ENCODE measurements at regions not wholly inside any gene's neighbourhood (a gene's known extent, or its start where the extent isn't known, plus 50 kb on each side); places are given as distances from the start of the nearest gene placed in this dataset.

DNA sequence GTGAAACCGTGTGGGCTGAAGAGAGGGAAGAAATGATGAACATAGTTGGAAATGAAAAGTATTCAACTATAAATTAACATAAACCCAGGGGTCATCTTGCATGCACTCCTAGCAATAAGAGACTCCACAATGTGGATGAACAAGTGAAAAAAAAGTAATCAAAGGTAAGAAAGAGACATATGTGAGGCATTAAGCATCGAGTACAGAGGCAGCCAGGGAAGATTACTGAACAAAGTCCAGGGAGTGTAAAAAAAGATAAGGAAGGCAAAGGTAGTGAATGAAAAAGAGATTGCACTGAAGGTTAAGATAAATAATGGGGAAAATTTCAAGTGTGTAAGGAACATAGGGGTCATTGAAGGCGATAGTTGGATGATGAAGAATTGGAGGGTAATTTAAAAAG is 330.8 kb upstream of the PROX1 start:
- ChIA-PET CTCF (no interaction called here), POLR2A (no interaction called here)
- H3K27me3 Mint-ChIP-seq: no peaks in the 10 kb centered on the region
- no peak overlapping the region for H3K27ac Mint-ChIP-seq
- no peaks in the 10 kb centered on the region for H3K36me3 Mint-ChIP-seq (ENCODE audit: low read depth)
- no peaks in the 10 kb centered on the region for H3K4me1 Mint-ChIP-seq
- DNase-seq: no peak
- no peaks in the 10 kb centered on the region for H3K9me3 Mint-ChIP-seq
- H3K4me3 Mint-ChIP-seq: no peak overlapping the region

GRCh38 chr1:213657879-213658278 is 329.9 kb upstream of the PROX1 start:
- H3K27ac Mint-ChIP-seq: no peak overlapping the region
- no peak overlapping the region for H3K4me3 Mint-ChIP-seq
- no peak for DNase-seq
- H3K4me1 Mint-ChIP-seq: no peaks in the 10 kb centered on the region
- no peaks in the 10 kb centered on the region for H3K9me3 Mint-ChIP-seq
- H3K27me3 Mint-ChIP-seq: no peaks in the 10 kb centered on the region
- CTCF ChIA-PET: no interaction called here
- POLR2A ChIA-PET: no interaction called here
- H3K36me3 Mint-ChIP-seq (ENCODE audit: low read depth): no peaks in the 10 kb centered on the region

DNA sequence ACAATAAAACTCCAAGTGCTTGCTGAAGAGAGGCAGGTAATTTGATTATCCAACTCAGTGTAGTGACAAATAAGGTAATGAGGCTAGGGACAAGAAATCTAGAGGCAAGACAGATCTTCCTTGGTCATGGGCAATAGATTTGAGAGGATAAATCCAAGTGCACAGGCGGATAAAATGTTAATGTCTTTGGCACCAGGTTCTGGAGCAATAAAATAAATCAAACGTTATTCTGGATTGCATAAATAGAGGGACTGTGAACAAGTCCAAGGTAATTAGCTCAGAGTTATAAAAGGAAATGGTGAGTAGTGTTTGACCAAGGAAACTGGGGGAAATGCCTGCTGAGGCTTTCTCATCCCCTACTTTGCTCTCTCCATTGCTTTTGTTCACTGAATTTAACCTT is 329.3 kb upstream of the PROX1 start:
- no peaks in the 10 kb centered on the region for H3K4me1 Mint-ChIP-seq
- ChIA-PET CTCF (no interaction called here), POLR2A (no interaction called here)
- H3K4me3 Mint-ChIP-seq: no peak overlapping the region
- no peak for DNase-seq
- no peaks in the 10 kb centered on the region for H3K9me3 Mint-ChIP-seq
- H3K27me3 Mint-ChIP-seq: no peaks in the 10 kb centered on the region
- no peak overlapping the region for H3K27ac Mint-ChIP-seq
- H3K36me3 Mint-ChIP-seq (ENCODE audit: low read depth): no peaks in the 10 kb centered on the region

DNA sequence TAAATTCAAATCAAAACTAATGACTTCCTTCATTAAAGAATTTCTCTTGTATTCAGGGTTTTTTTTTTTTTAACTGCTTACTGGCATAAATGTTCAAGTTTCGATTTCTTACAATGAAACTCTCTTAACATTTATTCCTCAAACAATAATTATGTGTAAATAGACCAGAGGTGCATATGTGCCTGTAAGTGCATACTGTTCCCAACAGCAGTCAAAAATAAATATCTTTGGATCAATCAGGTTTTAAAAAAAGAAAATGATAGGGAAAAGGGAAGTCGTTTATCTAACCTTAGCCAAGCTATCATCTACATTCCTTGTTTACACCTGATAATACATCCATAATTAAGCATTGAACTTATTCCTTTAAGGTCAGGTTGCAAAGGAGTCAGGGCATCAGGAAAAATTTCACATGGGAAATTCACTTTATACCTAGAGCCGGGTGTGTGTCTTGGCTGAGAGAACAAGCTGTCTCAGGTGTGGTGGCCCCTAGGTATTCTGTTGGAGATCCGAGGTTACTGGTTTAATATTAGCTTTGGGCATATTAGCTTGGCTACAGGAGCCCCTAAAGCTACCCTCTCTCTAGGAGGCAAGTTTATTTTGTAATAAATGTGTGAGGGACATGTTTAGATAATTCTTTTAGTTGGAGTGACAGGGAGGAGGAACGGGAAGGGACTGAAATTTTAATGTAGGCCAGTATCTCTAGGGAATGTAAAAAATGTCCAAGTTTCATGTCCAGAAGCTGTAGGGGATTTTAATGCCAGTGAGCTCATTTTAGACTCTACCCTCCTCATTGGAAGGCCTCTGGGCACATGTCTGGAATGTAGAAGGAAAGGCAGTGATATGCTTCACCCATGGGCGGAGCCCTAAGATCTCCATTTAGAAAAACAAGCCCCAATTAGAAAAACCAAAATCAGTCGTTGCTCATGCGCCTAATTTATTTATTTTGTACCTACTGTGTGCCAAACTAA is 327.9 kb upstream of the PROX1 start:
- Mint-ChIP-seq H3K27me3 (no peaks in the 10 kb centered on the region), H3K36me3 (ENCODE audit: low read depth) (no peaks in the 10 kb centered on the region), H3K4me1 (no peaks in the 10 kb centered on the region), H3K27ac (no peak overlapping the region), H3K4me3 (no peak overlapping the region), H3K9me3 (no peaks in the 10 kb centered on the region)
- DNase-seq: no peak
- POLR2A ChIA-PET: no interaction called here
- CTCF ChIA-PET: no interaction called here

DNA sequence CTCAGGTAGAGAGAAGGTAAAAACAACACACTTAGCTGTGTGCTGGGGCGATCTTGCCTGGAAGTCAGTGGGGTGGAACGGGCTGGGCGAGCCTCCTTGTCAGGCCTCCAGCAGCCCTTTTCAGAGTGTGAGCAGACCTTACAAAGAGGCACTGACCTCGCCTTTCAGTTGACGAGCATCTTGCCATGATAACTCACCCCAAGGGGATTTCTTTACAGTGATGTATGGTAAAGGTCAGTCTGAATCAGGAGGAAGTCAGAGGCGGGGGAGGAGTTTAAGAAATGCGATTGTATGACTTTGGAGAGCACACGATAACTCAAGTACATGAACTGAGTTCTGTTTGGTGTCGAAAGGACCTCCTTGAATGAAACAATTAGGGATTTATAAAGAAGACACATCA is 326.5 kb upstream of the PROX1 start:
- no peaks in the 10 kb centered on the region for H3K36me3 Mint-ChIP-seq (ENCODE audit: low read depth)
- ChIA-PET CTCF (no interaction called here), POLR2A (no interaction called here)
- no peaks in the 10 kb centered on the region for H3K27me3 Mint-ChIP-seq
- no peak overlapping the region for H3K27ac Mint-ChIP-seq
- no peaks in the 10 kb centered on the region for H3K9me3 Mint-ChIP-seq
- no peak overlapping the region for H3K4me3 Mint-ChIP-seq
- no peaks in the 10 kb centered on the region for H3K4me1 Mint-ChIP-seq
- no peak for DNase-seq

DNA sequence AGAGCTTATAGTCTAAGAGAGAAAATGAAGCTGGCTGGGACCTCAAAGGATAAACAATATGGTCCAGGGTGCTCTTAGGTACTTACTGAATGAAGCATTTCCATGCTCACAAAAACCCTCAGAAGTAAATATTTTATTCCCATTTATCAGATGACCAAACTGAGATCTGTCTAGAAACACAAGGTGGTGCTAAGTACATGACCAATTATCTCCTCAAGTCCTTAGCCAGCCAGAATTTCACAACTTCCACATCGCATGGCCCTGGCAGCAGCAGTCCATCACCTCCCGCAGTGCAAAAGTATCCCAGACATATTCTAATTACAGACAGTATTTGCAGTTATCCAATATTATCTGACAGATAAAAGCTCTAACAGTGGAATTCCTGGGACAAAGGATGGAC is 321.7 kb upstream of the PROX1 start:
- ChIA-PET POLR2A (no interaction called here), CTCF (no interaction called here)
- Mint-ChIP-seq H3K4me1 (no peaks in the 10 kb centered on the region), H3K27me3 (no peaks in the 10 kb centered on the region), H3K9me3 (no peaks in the 10 kb centered on the region), H3K36me3 (ENCODE audit: low read depth) (no peaks in the 10 kb centered on the region), H3K27ac (no peak overlapping the region), H3K4me3 (no peak overlapping the region)
- no peak for DNase-seq

DNA sequence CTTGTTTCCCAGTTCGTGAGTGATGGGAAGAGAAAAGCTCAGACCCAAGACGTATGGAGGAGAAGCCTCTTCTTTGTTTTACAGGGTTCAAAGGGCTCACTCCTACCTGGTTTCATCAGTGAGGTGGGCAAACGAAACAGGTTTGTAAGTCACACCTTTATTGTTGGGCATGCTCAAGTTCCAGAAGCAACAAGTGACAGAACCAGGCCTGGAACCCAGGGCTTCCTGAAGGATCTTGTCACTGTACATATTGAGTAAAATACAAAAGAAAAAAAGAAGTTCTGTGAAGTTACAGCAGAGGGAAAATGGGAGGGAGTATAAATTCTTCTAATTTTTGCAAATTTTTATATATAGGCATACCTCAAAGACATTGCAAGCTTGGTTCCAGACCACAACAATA is 320.9 kb upstream of the PROX1 start:
- DNase-seq: no peak
- ChIA-PET CTCF (no interaction called here), POLR2A (no interaction called here)
- Mint-ChIP-seq H3K36me3 (ENCODE audit: low read depth) (no peaks in the 10 kb centered on the region), H3K4me1 (no peaks in the 10 kb centered on the region), H3K4me3 (no peak overlapping the region), H3K9me3 (no peaks in the 10 kb centered on the region), H3K27me3 (no peaks in the 10 kb centered on the region), H3K27ac (no peak overlapping the region)

- H3K27me3 Mint-ChIP-seq: no peaks in the 10 kb centered on the region
- no peak overlapping the region for H3K27ac Mint-ChIP-seq
- H3K36me3 Mint-ChIP-seq (ENCODE audit: low read depth): no peaks in the 10 kb centered on the region
Observed at GRCh38 chr1:213669512-213669911, 318.3 kb upstream of the PROX1 start.

GRCh38 chr1:213669964-213670691 is 317.6 kb upstream of the PROX1 start:
- ChIA-PET POLR2A (no interaction called here), CTCF (no interaction called here)
- no peaks in the 10 kb centered on the region for H3K4me1 Mint-ChIP-seq
- no peaks in the 10 kb centered on the region for H3K27me3 Mint-ChIP-seq
- no peaks in the 10 kb centered on the region for H3K36me3 Mint-ChIP-seq (ENCODE audit: low read depth)
- H3K4me3 Mint-ChIP-seq: no peak overlapping the region
- H3K9me3 Mint-ChIP-seq: no peaks in the 10 kb centered on the region
- DNase-seq: no peak
- H3K27ac Mint-ChIP-seq: no peak overlapping the region

More at GRCh38 chr1:213669512-213669911, 318.3 kb upstream of the PROX1 start:
- POLR2A ChIA-PET: no interaction called here
- no peaks in the 10 kb centered on the region for H3K4me1 Mint-ChIP-seq
- H3K4me3 Mint-ChIP-seq: no peak overlapping the region
- no peaks in the 10 kb centered on the region for H3K9me3 Mint-ChIP-seq
- DNase-seq: no peak
- CTCF ChIA-PET: no interaction called here

DNA sequence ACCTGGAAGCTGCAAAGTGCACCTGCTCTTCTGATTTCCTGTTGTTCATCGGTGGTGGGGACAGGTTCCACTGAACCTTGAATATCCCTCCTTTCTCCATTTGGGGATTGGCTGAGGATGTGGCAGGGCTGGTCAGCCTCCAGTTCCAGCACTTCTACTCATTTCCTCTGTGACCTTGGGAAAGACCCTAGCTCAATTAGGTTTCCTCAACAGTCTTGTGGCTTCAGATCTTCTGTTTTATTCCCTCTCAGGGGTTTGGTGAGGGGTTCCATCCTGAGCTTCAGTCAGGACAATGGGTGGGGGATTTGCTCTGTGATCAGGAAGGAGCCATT is 317.1 kb upstream of the PROX1 start:
- H3K27me3 Mint-ChIP-seq: no peaks in the 10 kb centered on the region
- no peak for DNase-seq
- no peak overlapping the region for H3K27ac Mint-ChIP-seq
- H3K9me3 Mint-ChIP-seq: no peaks in the 10 kb centered on the region
- no peaks in the 10 kb centered on the region for H3K36me3 Mint-ChIP-seq (ENCODE audit: low read depth)
- H3K4me1 Mint-ChIP-seq: no peaks in the 10 kb centered on the region
- no peak overlapping the region for H3K4me3 Mint-ChIP-seq
- ChIA-PET CTCF (no interaction called here), POLR2A (no interaction called here)

- no peaks in the 10 kb centered on the region for H3K27me3 Mint-ChIP-seq
- CTCF ChIA-PET: no interaction called here
Observed at GRCh38 chr1:213675043-213675442, 312.7 kb upstream of the PROX1 start.

GRCh38 chr1:213676736-213677135 is 311.0 kb upstream of the PROX1 start:
- Mint-ChIP-seq H3K36me3 (ENCODE audit: low read depth) (no peaks in the 10 kb centered on the region), H3K27me3 (no peaks in the 10 kb centered on the region), H3K27ac (no peak overlapping the region), H3K9me3 (no peaks in the 10 kb centered on the region), H3K4me3 (no peak overlapping the region), H3K4me1 (no peaks in the 10 kb centered on the region)
- POLR2A ChIA-PET: no interaction called here
- DNase-seq: no peak
- CTCF ChIA-PET: no interaction called here

More at GRCh38 chr1:213675043-213675442, 312.7 kb upstream of the PROX1 start:
- Mint-ChIP-seq H3K4me3 (no peak overlapping the region), H3K9me3 (no peaks in the 10 kb centered on the region), H3K27ac (no peak overlapping the region), H3K4me1 (no peaks in the 10 kb centered on the region), H3K36me3 (ENCODE audit: low read depth) (no peaks in the 10 kb centered on the region)
- POLR2A ChIA-PET: no interaction called here
- DNase-seq: no peak

DNA sequence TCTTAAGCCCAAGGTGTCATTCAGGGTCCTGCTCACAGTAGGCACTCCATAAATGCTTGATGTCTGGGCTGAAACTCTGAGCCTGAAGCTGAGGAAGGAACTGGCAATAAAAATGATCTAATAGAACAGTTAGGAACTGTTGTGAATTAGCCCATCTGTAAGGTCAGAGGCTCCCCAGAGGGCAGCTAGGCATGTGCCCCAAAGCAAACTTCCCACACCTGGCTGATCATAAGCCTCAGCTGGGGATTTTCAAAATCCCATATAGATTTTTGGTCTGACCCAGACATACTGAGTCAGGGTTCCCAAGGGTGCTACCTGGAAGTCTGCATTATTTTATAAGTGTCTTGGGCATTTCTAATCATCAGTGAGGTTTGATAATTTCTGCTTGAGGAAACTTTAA is 309.4 kb upstream of the PROX1 start:
- DNase-seq: no peak
- no peaks in the 10 kb centered on the region for H3K4me1 Mint-ChIP-seq
- ChIA-PET CTCF (no interaction called here), POLR2A (no interaction called here)
- peaks cover 2% of the 10 kb centered on the region for H3K27me3 Mint-ChIP-seq
- no peaks in the 10 kb centered on the region for H3K36me3 Mint-ChIP-seq (ENCODE audit: low read depth)
- H3K27ac Mint-ChIP-seq: no peak overlapping the region
- no peaks in the 10 kb centered on the region for H3K9me3 Mint-ChIP-seq
- H3K4me3 Mint-ChIP-seq: no peak overlapping the region

GRCh38 chr1:213678753-213679152 is 309.0 kb upstream of the PROX1 start:
- peaks cover 2% of the 10 kb centered on the region for H3K27me3 Mint-ChIP-seq
- H3K4me1 Mint-ChIP-seq: no peaks in the 10 kb centered on the region
- H3K36me3 Mint-ChIP-seq (ENCODE audit: low read depth): no peaks in the 10 kb centered on the region
- H3K4me3 Mint-ChIP-seq: no peak overlapping the region
- CTCF ChIA-PET: no interaction called here
- H3K27ac Mint-ChIP-seq: no peak overlapping the region
- no peaks in the 10 kb centered on the region for H3K9me3 Mint-ChIP-seq
- no peak for DNase-seq
- POLR2A ChIA-PET: no interaction called here
